MG63 (cell line): ENCODE measurements at regions not wholly inside any gene's neighbourhood (a gene's known extent, or its start where the extent isn't known, plus 50 kb on each side); places are given as distances from the start of the nearest gene placed in this dataset.
"Not testable (repeated sequence)": the region's sequence is repeated elsewhere in the genome, so short reads cannot be mapped to it uniquely, and the experiment has no call there.

Source experiments
- DNase-seq: peaks from one replicate; pipeline ENCODE4 v3.0.0-alpha.2; 2020
- H3K27me3 ChIP-seq: fragments of 250-450 bp; sonication (Bioruptor Pico); 2 replicates; pipeline ENCODE4 v1.5.1; 2020; ENCODE audit warnings: mild to moderate bottlenecking, moderate library complexity
- H3K36me3 ChIP-seq: fragments of 250-450 bp; sonication (Bioruptor Pico); 2 replicates; pipeline ENCODE4 v1.5.1; 2020; ENCODE audit warnings: mild to moderate bottlenecking, moderate library complexity
- H3K4me3 ChIP-seq: fragments of 250-450 bp; sonication (Bioruptor Pico); 2 replicates; pipeline ENCODE4 v1.5.1; 2020; ENCODE audit warnings: mild to moderate bottlenecking, moderate library complexity
- H3K9me3 ChIP-seq: fragments of 250-450 bp; sonication (Bioruptor Pico); 2 replicates; pipeline ENCODE4 v1.5.1; 2020; ENCODE audit warnings: mild to moderate bottlenecking, moderate library complexity

DNA sequence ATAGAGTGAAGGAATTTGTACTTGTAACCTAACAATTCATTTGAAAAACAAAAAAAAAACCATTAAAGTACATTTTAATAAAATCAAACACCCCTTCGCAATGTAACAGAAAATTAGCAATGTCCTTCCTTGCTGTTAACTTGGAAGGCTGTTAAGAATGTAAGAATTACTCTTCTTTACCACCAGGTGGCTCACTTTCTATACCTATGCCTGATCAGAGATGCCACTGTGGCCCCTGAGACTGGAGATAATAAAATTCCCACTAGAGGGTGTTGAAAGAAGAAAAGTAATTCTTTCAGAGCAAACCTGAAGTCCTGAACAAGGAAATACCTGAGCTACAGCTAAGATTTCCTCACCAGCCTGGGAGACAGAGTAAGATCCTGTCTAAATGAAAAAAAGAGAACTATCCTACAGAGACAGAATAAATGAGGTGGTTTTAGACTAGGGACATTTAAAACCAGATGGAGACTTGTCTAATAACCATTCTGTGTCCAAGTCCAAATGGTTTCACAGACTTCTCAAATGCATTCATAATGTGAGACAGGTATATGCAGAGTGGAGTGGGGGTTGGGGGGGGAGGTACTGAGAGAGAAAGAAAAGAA is 1089.3 kb downstream of the FAM181B start:
- peaks cover 3% of the 10 kb centered on the region; the same call in 1 of the 2 replicates for H3K27me3 ChIP-seq
- DNase-seq, result peak; percentile 8
- no peak overlapping the region for H3K4me3 ChIP-seq
- no peaks in the 10 kb centered on the region for H3K36me3 ChIP-seq
- no peaks in the 10 kb centered on the region for H3K9me3 ChIP-seq

DNA sequence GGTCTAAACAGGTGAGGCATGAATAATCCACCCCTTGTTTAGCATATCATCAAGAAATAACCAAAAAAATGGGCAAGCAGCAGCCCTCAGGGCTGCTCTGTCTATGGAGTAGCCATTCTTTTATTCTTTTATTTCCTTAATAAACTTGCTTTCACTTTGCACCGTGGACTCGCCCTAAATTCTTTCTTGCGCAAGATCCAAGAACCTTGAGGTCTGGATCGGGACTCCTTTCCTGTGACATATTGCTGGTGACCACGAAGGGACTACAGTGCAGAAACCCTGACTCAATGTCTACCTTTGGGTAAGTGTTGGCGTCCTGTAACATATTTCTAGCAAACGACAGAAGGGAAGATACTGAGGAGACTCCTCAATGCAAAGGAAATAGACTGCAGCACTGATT is 1099.2 kb downstream of the FAM181B start:
- no peaks in the 10 kb centered on the region for H3K36me3 ChIP-seq
- DNase-seq, result no peak
- no peaks in the 10 kb centered on the region for H3K27me3 ChIP-seq
- H3K9me3 ChIP-seq, result no peaks in the 10 kb centered on the region
- no peak overlapping the region for H3K4me3 ChIP-seq

DNA sequence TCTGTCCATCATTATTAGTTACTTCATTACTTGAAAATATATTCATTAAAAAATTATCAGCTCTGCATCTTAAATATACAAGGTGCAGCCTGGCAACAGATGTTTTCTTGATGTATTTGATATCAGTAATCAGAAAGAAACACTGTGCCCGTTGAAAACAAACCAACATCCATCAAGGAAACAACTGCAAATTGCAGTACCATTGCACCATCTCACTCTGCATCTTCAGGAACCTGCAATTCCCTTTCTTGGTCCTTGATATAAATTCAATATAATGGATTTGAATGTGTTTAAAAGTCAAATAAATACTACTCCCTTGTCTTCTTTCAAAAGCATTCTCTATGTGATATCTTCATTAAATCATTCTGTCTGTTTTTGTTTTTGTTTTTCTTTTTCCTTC is 1131.2 kb downstream of the FAM181B start:
- Histone ChIP-seq H3K27me3 (no peaks in the 10 kb centered on the region), H3K4me3 (no peak overlapping the region), H3K9me3 (no peaks in the 10 kb centered on the region), H3K36me3 (no peaks in the 10 kb centered on the region)
- DNase-seq, result no peak

- no peak for DNase-seq
- Histone ChIP-seq H3K36me3 (no peaks in the 10 kb centered on the region), H3K4me3 (no peak overlapping the region), H3K9me3 (no peaks in the 10 kb centered on the region), H3K27me3 (no peaks in the 10 kb centered on the region)
These were observed 1137.0 kb downstream of the FAM181B start for GRCh38 chr11:81596704-81597103.

GRCh38 chr11:81585390-81585933 is 1148.2 kb downstream of the FAM181B start:
- no peak for DNase-seq
- Histone ChIP-seq H3K9me3 (no peaks in the 10 kb centered on the region), H3K4me3 (no peak overlapping the region), H3K36me3 (no peaks in the 10 kb centered on the region), H3K27me3 (no peaks in the 10 kb centered on the region)

DNA sequence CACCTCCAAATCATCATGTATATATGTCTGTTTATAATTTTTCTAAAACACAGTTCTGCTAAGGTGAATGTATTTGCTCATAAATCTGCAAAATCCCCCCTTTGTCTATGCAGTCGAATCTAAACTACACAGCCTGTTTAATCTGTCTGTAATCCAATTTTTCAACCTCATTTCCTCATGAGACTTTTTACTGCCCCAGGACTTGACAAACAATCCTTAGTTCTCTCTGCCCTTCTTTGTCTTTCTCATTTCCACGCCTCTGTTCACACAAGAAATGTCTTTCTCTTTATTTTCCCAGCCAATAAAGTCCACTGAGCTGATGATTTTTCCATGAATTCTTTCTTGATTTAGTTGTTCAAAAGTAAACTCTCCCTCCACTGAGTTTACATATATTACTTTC is 1154.3 kb downstream of the FAM181B start:
- no peaks in the 10 kb centered on the region for H3K9me3 ChIP-seq
- no peak overlapping the region for H3K4me3 ChIP-seq
- no peak for DNase-seq
- no peaks in the 10 kb centered on the region for H3K36me3 ChIP-seq
- no peaks in the 10 kb centered on the region for H3K27me3 ChIP-seq

- no peak overlapping the region for H3K4me3 ChIP-seq
- no peaks in the 10 kb centered on the region for H3K36me3 ChIP-seq
- H3K27me3 ChIP-seq, result no peaks in the 10 kb centered on the region
- no peaks in the 10 kb centered on the region for H3K9me3 ChIP-seq
- no peak for DNase-seq
These were observed 1155.1 kb downstream of the FAM181B start for GRCh38 chr11:81578571-81578970.

DNA sequence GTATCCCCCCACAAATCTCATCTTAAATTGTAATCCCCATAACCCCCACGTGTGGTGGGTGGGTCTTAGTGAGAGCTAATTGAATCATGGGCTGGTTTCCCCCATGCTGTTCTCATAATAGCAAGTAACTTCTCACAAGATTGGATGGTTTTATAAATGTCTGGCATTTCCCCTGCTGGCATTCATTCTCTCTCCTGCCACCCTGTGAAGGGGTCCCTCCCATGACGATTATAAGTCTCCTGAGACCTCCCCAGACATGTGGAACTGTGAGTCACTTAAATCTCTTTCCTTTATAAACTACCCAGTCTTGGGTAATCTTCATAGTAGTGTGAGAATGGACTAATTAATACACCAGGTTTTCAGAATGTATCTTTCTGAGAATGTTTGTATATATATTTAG is 1159.4 kb downstream of the FAM181B start:
- H3K4me3 ChIP-seq, result no peak overlapping the region
- no peaks in the 10 kb centered on the region for H3K27me3 ChIP-seq
- DNase-seq, result no peak
- no peaks in the 10 kb centered on the region for H3K9me3 ChIP-seq
- H3K36me3 ChIP-seq, result no peaks in the 10 kb centered on the region

DNA sequence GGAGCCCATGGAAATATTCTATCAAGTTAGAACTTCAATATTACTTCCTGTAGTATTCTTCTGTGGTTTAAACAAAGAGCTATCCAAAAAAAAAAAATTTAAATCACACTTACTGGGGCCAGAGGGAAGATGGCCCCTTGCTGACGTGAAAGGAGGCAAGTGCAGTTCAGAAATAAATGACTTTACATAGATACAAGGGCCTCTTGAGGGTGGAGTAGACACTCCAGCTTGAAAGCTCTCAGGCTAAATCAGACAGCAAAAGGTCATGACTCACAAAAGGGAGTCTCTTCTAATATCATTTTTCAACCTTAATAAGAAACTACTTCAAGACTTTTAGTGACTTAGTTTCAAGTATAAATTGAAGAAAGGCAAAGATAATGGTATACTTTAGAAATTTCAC is 1160.3 kb downstream of the FAM181B start:
- no peak for DNase-seq
- no peak overlapping the region for H3K4me3 ChIP-seq
- no peaks in the 10 kb centered on the region for H3K36me3 ChIP-seq
- H3K27me3 ChIP-seq, result no peaks in the 10 kb centered on the region
- H3K9me3 ChIP-seq, result no peaks in the 10 kb centered on the region

- Histone ChIP-seq H3K9me3 (no peaks in the 10 kb centered on the region), H3K4me3 (no peak overlapping the region), H3K27me3 (no peaks in the 10 kb centered on the region), H3K36me3 (no peaks in the 10 kb centered on the region)
- no peak for DNase-seq
These were observed 1163.0 kb downstream of the FAM181B start for GRCh38 chr11:81570669-81571068.

DNA sequence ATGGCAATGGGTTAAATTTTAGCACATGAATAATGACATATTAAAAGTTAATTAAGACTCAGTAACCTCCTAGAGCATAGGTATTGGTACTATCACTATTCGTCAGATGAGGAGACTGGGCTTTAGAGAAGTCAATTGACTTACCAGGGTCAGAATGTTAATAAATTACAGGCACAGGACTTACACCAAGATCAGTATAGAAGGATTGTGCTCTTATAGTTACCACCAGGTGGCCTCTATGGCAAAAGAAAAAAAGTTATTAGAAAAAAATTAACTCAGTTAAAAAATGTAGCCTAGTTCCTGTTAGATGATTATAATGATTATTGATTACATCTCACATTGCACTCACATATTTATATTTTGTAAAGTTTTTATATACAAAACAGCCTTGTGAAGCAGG is 1163.7 kb downstream of the FAM181B start:
- Histone ChIP-seq H3K9me3 (no peaks in the 10 kb centered on the region), H3K4me3 (no peak overlapping the region), H3K27me3 (no peaks in the 10 kb centered on the region), H3K36me3 (no peaks in the 10 kb centered on the region)
- DNase-seq, result no peak

- Histone ChIP-seq H3K9me3 (no peaks in the 10 kb centered on the region), H3K27me3 (no peaks in the 10 kb centered on the region), H3K36me3 (no peaks in the 10 kb centered on the region), H3K4me3 (no peak overlapping the region)
- no peak for DNase-seq
These were observed 1164.7 kb downstream of the FAM181B start for GRCh38 chr11:81568918-81569317.

DNA sequence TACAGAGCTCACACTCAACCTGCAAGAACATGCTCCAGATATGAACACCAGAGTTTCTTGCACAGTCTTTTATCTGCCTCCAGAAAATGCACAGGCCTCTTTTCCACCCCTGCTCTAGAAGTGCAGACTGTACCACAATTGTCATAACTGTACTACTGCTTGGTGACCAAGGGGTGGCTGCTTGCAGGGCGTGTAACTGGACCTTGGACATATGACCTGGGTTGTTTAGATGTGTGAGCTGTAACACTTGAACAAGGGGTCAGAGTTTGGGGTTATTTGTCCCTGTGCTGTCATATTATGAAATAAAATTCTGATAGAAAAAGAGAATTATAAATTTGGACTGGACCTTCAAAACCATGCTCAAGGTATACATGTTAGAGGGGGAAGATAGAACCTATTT is 1185.5 kb downstream of the FAM181B start:
- Histone ChIP-seq H3K9me3 (no peaks in the 10 kb centered on the region), H3K4me3 (no peak overlapping the region), H3K27me3 (no peaks in the 10 kb centered on the region), H3K36me3 (no peaks in the 10 kb centered on the region)
- DNase-seq, result no peak

DNA sequence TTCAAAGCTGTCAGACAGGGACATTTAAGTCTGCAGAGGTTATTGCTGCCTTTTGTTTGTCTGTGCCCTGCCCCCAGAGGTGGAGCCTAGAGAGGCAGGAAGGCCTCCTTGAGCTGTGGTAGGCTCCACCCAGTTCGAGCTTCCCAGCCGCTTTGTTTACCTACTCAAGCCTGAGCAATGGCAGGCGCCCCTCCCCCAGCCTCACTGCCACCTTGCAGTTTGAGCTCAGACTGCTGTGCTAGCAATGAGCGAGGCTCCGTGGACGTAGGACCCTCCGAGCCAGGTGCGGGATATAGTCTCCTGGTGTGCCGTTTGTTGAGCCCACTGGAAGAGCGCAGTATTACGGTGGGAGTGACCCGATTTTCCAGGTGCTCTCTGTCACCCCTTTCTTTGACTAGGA is 1193.9 kb downstream of the FAM181B start:
- H3K36me3 ChIP-seq, H3K9me3 ChIP-seq, H3K27me3 ChIP-seq, DNase-seq, H3K4me3 ChIP-seq: not testable (repeated sequence)

- DNase-seq, result no peak
- H3K4me3 ChIP-seq, result no peak overlapping the region
- H3K9me3 ChIP-seq, result no peaks in the 10 kb centered on the region
- H3K27me3 ChIP-seq, result no peaks in the 10 kb centered on the region
- H3K36me3 ChIP-seq, result no peaks in the 10 kb centered on the region
These were observed 1218.1 kb downstream of the FAM181B start for GRCh38 chr11:81515566-81515965.

GRCh38 chr11:81497202-81497804 is 1236.4 kb downstream of the FAM181B start:
- Histone ChIP-seq H3K9me3 (no peaks in the 10 kb centered on the region), H3K4me3 (no peak overlapping the region), H3K36me3 (no peaks in the 10 kb centered on the region), H3K27me3 (no peaks in the 10 kb centered on the region)
- DNase-seq, result no peak

GRCh38 chr11:81496601-81497000 is 1237.1 kb downstream of the FAM181B start:
- Histone ChIP-seq H3K4me3 (no peak overlapping the region), H3K27me3 (no peaks in the 10 kb centered on the region)

GRCh38 chr11:81495699-81496292 is 1237.9 kb downstream of the FAM181B start:
- no peak overlapping the region for H3K4me3 ChIP-seq
- no peaks in the 10 kb centered on the region for H3K36me3 ChIP-seq
- H3K27me3 ChIP-seq, result no peaks in the 10 kb centered on the region

More at GRCh38 chr11:81496601-81497000, 1237.1 kb downstream of the FAM181B start:
- Histone ChIP-seq H3K36me3 (no peaks in the 10 kb centered on the region), H3K9me3 (no peaks in the 10 kb centered on the region)
- DNase-seq, result no peak

More at GRCh38 chr11:81495699-81496292, 1237.9 kb downstream of the FAM181B start:
- H3K9me3 ChIP-seq, result no peaks in the 10 kb centered on the region
- no peak for DNase-seq
